ENCODE measurements at regions not wholly inside any gene's neighbourhood (a gene's known extent, or its start where the extent isn't known, plus 50 kb on each side); places are given as distances from the start of the nearest gene placed in this dataset.

DNA sequence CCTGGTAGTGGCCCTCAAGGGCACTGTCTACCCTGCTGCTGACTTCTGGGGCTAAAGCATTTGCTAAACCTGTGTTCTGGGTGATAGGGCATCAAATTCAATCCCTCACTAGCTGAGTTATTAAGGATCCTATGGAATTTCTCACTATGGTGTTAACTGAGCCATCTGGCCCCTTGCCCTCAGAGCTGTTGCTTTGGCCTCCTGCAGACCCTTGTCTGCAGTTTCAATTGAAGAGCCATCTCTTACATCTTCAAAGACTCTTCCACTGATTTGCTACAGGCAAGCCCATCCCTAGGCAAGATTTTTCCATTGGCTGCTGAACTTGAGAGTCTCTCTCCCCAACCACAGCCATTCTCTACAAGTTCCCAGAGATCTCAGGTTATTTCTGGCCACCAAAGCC lies 418.2 kb downstream of the ZNF608 start:
- ChIA-PET POLR2A (no interaction called here), CTCF (no interaction called here)
- no peaks in the 10 kb centered on the region for H3K9me3 ChIP-seq
- no peaks in the 10 kb centered on the region for H3K27me3 ChIP-seq (ENCODE audit: insufficient read depth)
- DNase-seq: no peak
- TF ChIP-seq FOSL2 (IDR thresholded peaks at IDR 0.05; ENCODE audit: borderline replicate concordance, low read depth) (no peak), MAX (IDR thresholded peaks at IDR 0.05; ENCODE audit: low read depth) (no peak), MEF2A (IDR thresholded peaks at IDR 0.05; ENCODE audit: borderline replicate concordance, low read depth) (no peak), FOXJ3 (CRISPR knock-in tag; IDR thresholded peaks at IDR 0.05) (no peak), JUND (IDR thresholded peaks at IDR 0.05) (no peak), IRF3 (IDR thresholded peaks at IDR 0.05; ENCODE audit: low read depth, low read length) (no peak), RAD21 (IDR thresholded peaks at IDR 0.05; ENCODE audit: low read length) (no peak), TEAD4 (IDR thresholded peaks at IDR 0.05; ENCODE audit: borderline replicate concordance, insufficient read depth) (no peak), NFIC (IDR thresholded peaks at IDR 0.05; ENCODE audit: borderline replicate concordance) (no peak), REST (IDR thresholded peaks at IDR 0.05; ENCODE audit: low read depth, low read length) (no peak), SMC3 (IDR thresholded peaks at IDR 0.05; ENCODE audit: low read depth, low read length) (no peak)
- H3K79me2 ChIP-seq (ENCODE audit: insufficient read depth): no peaks in the 10 kb centered on the region
- no peaks in the 10 kb centered on the region for H4K20me1 ChIP-seq (ENCODE audit: insufficient read depth)
- H3K4me2 ChIP-seq: no peak overlapping the region
- no peaks in the 10 kb centered on the region for H3F3A ChIP-seq (replicated peaks; ENCODE audit: insufficient read depth)
- no peaks in the 10 kb centered on the region for H3K4me1 ChIP-seq (ENCODE audit: control insufficient read depth in 1 of 2, insufficient read depth in 2 of 2, low read depth in 1 of 2, low read length in 1 of 2)
- no peak overlapping the region for H3K4me3 ChIP-seq (ENCODE audit: low read depth in 2 of 2, low read length in 1 of 2)
- H2AFZ ChIP-seq (ENCODE audit: low read depth): no peak overlapping the region
- no peak overlapping the region for H3K27ac ChIP-seq (ENCODE audit: low read depth in 2 of 2, low read length in 1 of 2)
- no peaks in the 10 kb centered on the region for H3K36me3 ChIP-seq (replicated peaks in 1 of 2; ENCODE audit: control insufficient read depth in 1 of 2, insufficient read depth in 2 of 2, low read length in 1 of 2)
- H3K9ac ChIP-seq: no peak overlapping the region
- H3K9me2 ChIP-seq: no peaks in the 10 kb centered on the region

- no peaks in the 10 kb centered on the region for H3K9me2 ChIP-seq
- CTCF ChIA-PET: interaction anchor here (0.6 kb wide), 1 partner anchor 1170 kb away, joined by 3 read pairs; no protein-coding TSS in a partner anchor
- DNase-seq: no peak
- POLR2A ChIA-PET: no interaction called here
- no peaks in the 10 kb centered on the region for H3K79me2 ChIP-seq (ENCODE audit: insufficient read depth)
- no peaks in the 10 kb centered on the region for H4K20me1 ChIP-seq (ENCODE audit: insufficient read depth)
- H3K27me3 ChIP-seq (ENCODE audit: insufficient read depth): no peaks in the 10 kb centered on the region
- H3K4me1 ChIP-seq (ENCODE audit: control insufficient read depth in 1 of 2, insufficient read depth in 2 of 2, low read depth in 1 of 2, low read length in 1 of 2): no peaks in the 10 kb centered on the region
- H3K27ac ChIP-seq (ENCODE audit: low read depth in 2 of 2, low read length in 1 of 2): no peak overlapping the region
- H3K9ac ChIP-seq: no peak overlapping the region
- no peaks in the 10 kb centered on the region for H3K36me3 ChIP-seq (replicated peaks in 1 of 2; ENCODE audit: control insufficient read depth in 1 of 2, insufficient read depth in 2 of 2, low read length in 1 of 2)
- no peak overlapping the region for H2AFZ ChIP-seq (ENCODE audit: low read depth)
- H3K9me3 ChIP-seq: no peaks in the 10 kb centered on the region
- peaks cover 4% of the 10 kb centered on the region for H3F3A ChIP-seq (replicated peaks; ENCODE audit: insufficient read depth)
- WGBS (ENCODE audit: low lambda C conversion rate): no CpG with 5 or more reads among the region's 1 CpG
- no peak overlapping the region for H3K4me3 ChIP-seq (ENCODE audit: low read depth in 2 of 2, low read length in 1 of 2)
- no peak overlapping the region for H3K4me2 ChIP-seq
- no peak for TF ChIP-seq FOXM1 (IDR thresholded peaks at IDR 0.05; ENCODE audit: low read depth)
- no peak for TF ChIP-seq SIN3A (IDR thresholded peaks at IDR 0.05; ENCODE audit: borderline replicate concordance, low read depth, low read length)
- no peak for TF ChIP-seq NFIC (IDR thresholded peaks at IDR 0.05; ENCODE audit: borderline replicate concordance)
- no peak for TF ChIP-seq USF1 (IDR thresholded peaks at IDR 0.05; ENCODE audit: borderline replicate concordance, low read depth)
- no peak for TF ChIP-seq NRF1 (IDR thresholded peaks at IDR 0.05; ENCODE audit: low read depth, low read length)
- TF ChIP-seq REST (IDR thresholded peaks at IDR 0.05; ENCODE audit: low read depth, low read length): no peak
- no peak for TF ChIP-seq MAX (IDR thresholded peaks at IDR 0.05; ENCODE audit: low read depth)
- TF ChIP-seq JUND (IDR thresholded peaks at IDR 0.05): no peak
- no peak for TF ChIP-seq FOSL2 (IDR thresholded peaks at IDR 0.05; ENCODE audit: borderline replicate concordance, low read depth)
- TF ChIP-seq, protein P1, sequence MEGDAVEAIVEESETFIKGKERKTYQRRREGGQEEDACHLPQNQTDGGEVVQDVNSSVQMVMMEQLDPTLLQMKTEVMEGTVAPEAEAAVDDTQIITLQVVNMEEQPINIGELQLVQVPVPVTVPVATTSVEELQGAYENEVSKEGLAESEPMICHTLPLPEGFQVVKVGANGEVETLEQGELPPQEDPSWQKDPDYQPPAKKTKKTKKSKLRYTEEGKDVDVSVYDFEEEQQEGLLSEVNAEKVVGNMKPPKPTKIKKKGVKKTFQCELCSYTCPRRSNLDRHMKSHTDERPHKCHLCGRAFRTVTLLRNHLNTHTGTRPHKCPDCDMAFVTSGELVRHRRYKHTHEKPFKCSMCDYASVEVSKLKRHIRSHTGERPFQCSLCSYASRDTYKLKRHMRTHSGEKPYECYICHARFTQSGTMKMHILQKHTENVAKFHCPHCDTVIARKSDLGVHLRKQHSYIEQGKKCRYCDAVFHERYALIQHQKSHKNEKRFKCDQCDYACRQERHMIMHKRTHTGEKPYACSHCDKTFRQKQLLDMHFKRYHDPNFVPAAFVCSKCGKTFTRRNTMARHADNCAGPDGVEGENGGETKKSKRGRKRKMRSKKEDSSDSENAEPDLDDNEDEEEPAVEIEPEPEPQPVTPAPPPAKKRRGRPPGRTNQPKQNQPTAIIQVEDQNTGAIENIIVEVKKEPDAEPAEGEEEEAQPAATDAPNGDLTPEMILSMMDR (IDR thresholded peaks at IDR 0.05): no peak
Measured at GRCh38 chr5:124318661-124319060, 427.8 kb downstream of the ZNF608 start.

All from SK-N-SH (cell line).